K562 (cell line): ENCODE measurements at regions not wholly inside any gene's neighbourhood (a gene's known extent, or its start where the extent isn't known, plus 50 kb on each side); places are given as distances from the start of the nearest gene placed in this dataset.

Experiments used
- ATAC-seq: fragments of 200-7000 bp; cut with Tn5 transposase; 3 replicates; pipeline ENCODE4 v1.9.1; 2020; ENCODE audit warnings: moderate library complexity
- BruUV-seq: library from RNA; stranded (reverse); fragments of 400-500 nt; replicated peaks from 2 replicates; lab custom pipeline; 2021; lab: Mats Ljungman, UMichigan
- CTCF ChIA-PET: fragments of 300-600 bp; formaldehyde crosslinking; extraction: SDS; loops from one replicate; lab custom pipeline; 2021; ENCODE audit warnings: low intra/inter-chr PET ratio; lab: Yijun Ruan, JAX
- POLR2A ChIA-PET: fragments of 300-600, 350-650 bp; sonication (Branson Sonifier 250); formaldehyde crosslinking; extraction: SDS; loops from one replicate; lab custom pipeline; 2021; ENCODE audit warnings: antibody characterized with exemption, inconsistent platforms; lab: Yijun Ruan, JAX
- DNase-seq, 4 experiments: peaks; one replicate each; pipeline versions ENCODE4 v3.0.0 to v3.0.0-alpha.2; 2011 to 2018; ENCODE audit warnings: low spot score in 3 of 4, mixed read lengths in 3 of 4; ENCODE audit errors: extremely low read depth in 1 of 4
- FAIRE-seq: peaks from 2 replicates; lab custom pipeline; 2011; peaks lifted over from hg19 to GRCh38; lab: Jason Lieb, UNC
- H2AFZ ChIP-seq: 2 replicates; pipeline ENCODE4 v1.6.0; 2011; ENCODE audit warnings: low read depth, low read length, control low read depth, inconsistent platforms
- H3K27ac ChIP-seq: fragments of 200-600 bp; 3 replicates; pipeline ENCODE4 v1.8.0; 2011; ENCODE audit warnings: low read depth, mild to moderate bottlenecking, control low read depth, inconsistent platforms, low read length, moderate library complexity, mixed read lengths; ENCODE audit errors: extremely low read depth
- H3K27me3 ChIP-seq, 2 experiments: fragments of 300-600 bp in 1 of 2; 2 replicates in 1 of 2; 3 replicates in 1 of 2; pipeline versions ENCODE4 v1.6.0 to v1.8.0; 2011; ENCODE audit warnings: inconsistent platforms in 2 of 2, low read length in 2 of 2, mild to moderate bottlenecking in 1 of 2, mixed read lengths in 1 of 2, moderate library complexity in 1 of 2; ENCODE audit not compliant: control insufficient read depth in 2 of 2, insufficient read depth in 2 of 2
- H3K36me3 ChIP-seq: fragments of 300-600 bp; 3 replicates; pipeline ENCODE4 v1.8.0; 2011; ENCODE audit warnings: mild to moderate bottlenecking, low read length, inconsistent platforms; ENCODE audit not compliant: control insufficient read depth, insufficient read depth
- H3K4me1 ChIP-seq, 2 experiments: fragments of 200-600 bp in 1 of 2; replicated peaks in 1 of 2; 2 replicates in 1 of 2; 3 replicates in 1 of 2; pipeline versions ENCODE4 v1.5.1 to v1.8.0; 2011; ENCODE audit warnings: inconsistent platforms in 2 of 2, low read length in 2 of 2, mild to moderate bottlenecking in 1 of 2, mixed read lengths in 1 of 2, moderate library complexity in 1 of 2; ENCODE audit not compliant: control insufficient read depth in 2 of 2, insufficient read depth in 2 of 2
- H3K4me2 ChIP-seq: 2 replicates; pipeline ENCODE4 v1.6.1; 2011; ENCODE audit warnings: low read length, control low read depth, inconsistent platforms, mixed read lengths; ENCODE audit not compliant: insufficient read depth
- H3K4me3 ChIP-seq: fragments of 200-600 bp; sonication (generic), shearing (Covaris generic); 2 replicates; pipeline ENCODE4 v1.5.1; 2016; ENCODE audit warnings: control low read depth, inconsistent platforms
- H3K79me2 ChIP-seq: fragments of 200-600 bp; 3 replicates; pipeline ENCODE4 v1.8.0; 2011; ENCODE audit warnings: low read length, inconsistent platforms; ENCODE audit not compliant: control insufficient read depth, insufficient read depth
- H3K9ac ChIP-seq, 2 experiments: 2 replicates each; pipeline versions ENCODE4 v1.6.0 to v1.6.1; 2011; ENCODE audit warnings: low read depth in 2 of 2, low read length in 2 of 2, control low read depth in 1 of 2, inconsistent platforms in 1 of 2, mild to moderate bottlenecking in 1 of 2, mixed read lengths in 1 of 2; ENCODE audit not compliant: insufficient read depth in 1 of 2
- H3K9me1 ChIP-seq: one replicate; pipeline ENCODE4 v1.6.0; 2011; ENCODE audit warnings: inconsistent platforms, mild to moderate bottlenecking, low read length, moderate library complexity; ENCODE audit not compliant: control insufficient read depth, insufficient read depth
- H3K9me3 ChIP-seq: replicated peaks from 2 replicates; pipeline ENCODE4 v1.5.1; 2011; ENCODE audit warnings: low read depth, low read length, inconsistent platforms; ENCODE audit not compliant: control insufficient read depth, insufficient read depth
- H4K20me1 ChIP-seq: replicated peaks from 2 replicates; pipeline ENCODE4 v1.6.1; 2011; ENCODE audit warnings: low read length, inconsistent platforms, mixed read lengths; ENCODE audit not compliant: control insufficient read depth, insufficient read depth
- CREB1 ChIP-seq, 2 experiments: sonication (generic) in 1 of 2; formaldehyde crosslinking in 1 of 2; IDR thresholded peaks; 2 replicates each; pipeline versions ENCODE4 v1.6.1 to v1.8.0; 2012 to 2022; ENCODE audit warnings: inconsistent platforms in 1 of 2, mild to moderate bottlenecking in 1 of 2, missing genetic modification reagents in 1 of 2, moderate library complexity in 1 of 2
- RNF219 ChIP-seq: fragments of 250-450 bp; sonication (Bioruptor Pico); IDR thresholded peaks from 2 replicates; pipeline ENCODE4 v1.5.0; 2022; ENCODE audit warnings: mild to moderate bottlenecking
- SIRT6 ChIP-seq: IDR thresholded peaks from one replicate; pipeline ENCODE4 v1.6.1; 2012; ENCODE audit warnings: low read depth, mild to moderate bottlenecking, control low read depth, inconsistent platforms, low read length, moderate library complexity
- SLC30A9 ChIP-seq: fragments of 250-450 bp; sonication (Bioruptor Pico); IDR thresholded peaks from 2 replicates; pipeline ENCODE4 v1.8.0; 2022; ENCODE audit warnings: mild to moderate bottlenecking, moderate library complexity
- ZNF316 ChIP-seq: fragments of 450-650 bp; IDR thresholded peaks from 2 replicates; pipeline ENCODE4 v1.6.1; 2016
- WGBS: fragments of 100-300 bp; shearing (Covaris generic); methylation state at CpG from one replicate; pipeline ENCODE4 v1.1.6; 2016; ENCODE audit warnings: low coverage, mixed read lengths; ENCODE audit not compliant: insufficient coverage; ENCODE audit errors: missing lambda C conversion rate; 5-methylcytosine and 5-hydroxymethylcytosine counted together
- in situ Hi-C: fragments of 300-500 bp; cut with MboI; formaldehyde crosslinking; loops from 4 replicates; pipeline ENCODE4 v1.15.0; 2018; ENCODE audit warnings: inconsistent platforms, mixed read lengths
- intact Hi-C: fragments of 100-400 bp; cut with micrococcal nuclease; formaldehyde crosslinking; loops from 2 replicates; pipeline ENCODE4 v1.14.2; 2022

GRCh38 chr2:200193791-200194190 is 112.7 kb upstream of the SPATS2L start:
- ChIA-PET CTCF (no interaction called here), POLR2A (no interaction called here)
- H2AFZ ChIP-seq = no peak overlapping the region
- no peak overlapping the region for H3K27ac ChIP-seq
- H3K9me1 ChIP-seq = no peaks in the 10 kb centered on the region
- H3K9me3 ChIP-seq = no peaks in the 10 kb centered on the region
- intact Hi-C loops (loop anchor here (10.0 kb wide), 1 partner anchor 209 kb away; no protein-coding TSS in a partner anchor), in situ Hi-C loops (no loop called here)
- H3K4me2 ChIP-seq = no peak overlapping the region
- no peak overlapping the region for H3K4me3 ChIP-seq
- no peak for TF ChIP-seq CREB1 (IDR thresholded peaks at IDR 0.05)
- no peak for TF ChIP-seq CREB1 (CRISPR knock-in tag; IDR thresholded peaks at IDR 0.05)
- no peak for TF ChIP-seq SIRT6
- no peak for TF ChIP-seq SLC30A9
- no peaks in the 10 kb centered on the region for H3K79me2 ChIP-seq
- 2% methylated on average over 5 of the region's 5 CpGs for WGBS
- H4K20me1 ChIP-seq = no peaks in the 10 kb centered on the region
- H3K4me1 ChIP-seq = no peaks in the 10 kb centered on the region
- H3K36me3 ChIP-seq = no peaks in the 10 kb centered on the region
- no peaks in the 10 kb centered on the region; a peak in 1 of 5 replicates for H3K27me3 ChIP-seq
- BruUV-seq = no TSS peak
- ATAC-seq (no peak), FAIRE-seq (no peak), DNase-seq (no peak)
- no peak overlapping the region for H3K9ac ChIP-seq

- POLR2A ChIA-PET = no interaction called here
- no peaks in the 10 kb centered on the region for H3K79me2 ChIP-seq
- no peaks in the 10 kb centered on the region for H3K9me3 ChIP-seq
- intact Hi-C loops = loop anchor here (10.0 kb wide), 1 partner anchor 210 kb away; no protein-coding TSS in a partner anchor
- WGBS = 0% methylated on average over 4 of the region's 4 CpGs
- ATAC-seq = no peak
- DNase-seq = no peak
- H3K4me3 ChIP-seq = no peak overlapping the region
- H3K4me2 ChIP-seq = no peak overlapping the region
- no peaks in the 10 kb centered on the region for H3K36me3 ChIP-seq
- no peak overlapping the region for H2AFZ ChIP-seq
- H3K9me1 ChIP-seq = no peaks in the 10 kb centered on the region
- H3K9ac ChIP-seq = no peak overlapping the region
- H4K20me1 ChIP-seq = no peaks in the 10 kb centered on the region
- FAIRE-seq = no peak
- in situ Hi-C loops = no loop called here
- BruUV-seq = no TSS peak
- no peaks in the 10 kb centered on the region; a peak in 1 of 5 replicates for H3K27me3 ChIP-seq
- TF ChIP-seq ZNF316 = peak; percentile 30; the same call in 1 of the 2 replicates
- no peak for TF ChIP-seq RNF219 (CRISPR knock-in tag)
- H3K27ac ChIP-seq = no peak overlapping the region
- CTCF ChIA-PET = no interaction called here
- H3K4me1 ChIP-seq = no peaks in the 10 kb centered on the region; a peak in 1 of 5 replicates
Measured at GRCh38 chr2:200194746-200195145, 111.7 kb upstream of the SPATS2L start.
